Naive thymus-derived CD4-positive, alpha-beta T cell (primary cell): ENCODE measurements at regions not wholly inside any gene's neighbourhood (a gene's known extent, or its start where the extent isn't known, plus 50 kb on each side); places are given as distances from the start of the nearest gene placed in this dataset.

Source experiments
- ATAC-seq: fragments of 150-1000 bp; cut with Tn5 transposase; 2 replicates; pipeline ENCODE4 v1.10.0; 2021; ENCODE audit warnings: mild to moderate bottlenecking, moderate library complexity
- CTCF ChIA-PET: fragments of 350-600 bp; sonication (Branson Sonifier 250); formaldehyde crosslinking; loops from one replicate; lab custom pipeline; 2021; ENCODE audit warnings: antibody characterized with exemption; lab: Charles Lee
- POLR2A ChIA-PET: fragments of 350-600 bp; sonication (Branson Sonifier 250); formaldehyde crosslinking; loops from one replicate; lab custom pipeline; 2021; ENCODE audit warnings: antibody characterized with exemption, inconsistent platforms; lab: Charles Lee
- DNase-seq, 9 donors: peaks; one replicate each; pipeline versions ENCODE4 v3.0.0 to v3.0.0-alpha.2; 2020 to 2022; ENCODE audit warnings: mixed read lengths in 1 of 9
- H3K27ac ChIP-seq: one replicate; pipeline ENCODE4 v1.7.0; 2013; ENCODE audit warnings: mild to moderate bottlenecking, low read depth, low read length, moderate library complexity
- H3K27me3 ChIP-seq, 2 donors: one replicate each; pipeline ENCODE4 v1.7.0; 2013; ENCODE audit warnings: low read length in 2 of 2, mild to moderate bottlenecking in 2 of 2, moderate library complexity in 2 of 2; ENCODE audit not compliant: control insufficient read depth in 2 of 2, insufficient read depth in 2 of 2
- H3K36me3 ChIP-seq, 3 experiments: 1 replicate in 2 of 3; 2 replicates in 1 of 3; pipeline ENCODE4 v1.7.0; 2013; ENCODE audit warnings: low read length in 3 of 3, mild to moderate bottlenecking in 3 of 3, moderate library complexity in 1 of 3; ENCODE audit not compliant: insufficient read depth in 3 of 3, control insufficient read depth in 2 of 3
- H3K4me1 ChIP-seq, 2 donors: one replicate each; pipeline ENCODE4 v1.7.0; 2013; ENCODE audit warnings: low read length in 2 of 2, mild to moderate bottlenecking in 2 of 2, moderate library complexity in 1 of 2; ENCODE audit not compliant: control insufficient read depth in 2 of 2, insufficient read depth in 2 of 2
- H3K4me3 ChIP-seq: 2 replicates; pipeline ENCODE4 v1.7.0; 2013; ENCODE audit warnings: mild to moderate bottlenecking, low read length
- H3K9me3 ChIP-seq, 3 experiments: 1 replicate in 2 of 3; 2 replicates in 1 of 3; pipeline ENCODE4 v1.7.0; 2013; ENCODE audit warnings: low read length in 3 of 3; ENCODE audit not compliant: control insufficient read depth in 2 of 3
- H3K27ac Mint-ChIP-seq, 9 donors: one replicate each; pipeline ENCODE4 v1.8.0; 2020 to 2022; ENCODE audit warnings: mixed read lengths in 9 of 9, mild to moderate bottlenecking in 8 of 9, moderate library complexity in 5 of 9, inconsistent platforms in 2 of 9
- H3K27me3 Mint-ChIP-seq, 5 donors: one replicate each; pipeline ENCODE4 v1.8.0; 2021 to 2022; ENCODE audit warnings: mixed read lengths in 5 of 5, mild to moderate bottlenecking in 1 of 5
- H3K36me3 Mint-ChIP-seq, 5 donors: one replicate each; pipeline ENCODE4 v1.8.0; 2020 to 2022; ENCODE audit warnings: mixed read lengths in 5 of 5, mild to moderate bottlenecking in 3 of 5, inconsistent platforms in 1 of 5
- H3K4me1 Mint-ChIP-seq, 7 donors: one replicate each; pipeline ENCODE4 v1.8.0; 2020 to 2022; ENCODE audit warnings: mixed read lengths in 7 of 7, mild to moderate bottlenecking in 3 of 7, inconsistent platforms in 1 of 7
- H3K4me3 Mint-ChIP-seq, 10 donors: one replicate each; pipeline ENCODE4 v1.8.0; 2020 to 2022; ENCODE audit warnings: mild to moderate bottlenecking in 10 of 10, mixed read lengths in 10 of 10, moderate library complexity in 6 of 10, inconsistent platforms in 2 of 10
- H3K9me3 Mint-ChIP-seq, 11 donors: one replicate each; pipeline ENCODE4 v1.8.0; 2020 to 2022; ENCODE audit warnings: mixed read lengths in 11 of 11, mild to moderate bottlenecking in 4 of 11, inconsistent platforms in 1 of 11, moderate library complexity in 1 of 11
- intact Hi-C, 2 donors: fragments of 100-400 bp; cut with micrococcal nuclease; formaldehyde crosslinking; loops; one replicate each; pipeline ENCODE4 v1.15.1; 2023

GRCh38 chr1:193957556-193958095 is 771.2 kb upstream of the B3GALT2 start:
- CTCF ChIA-PET = no interaction called here

GRCh38 chr1:193952778-193953374 is 766.5 kb upstream of the B3GALT2 start:
- intact Hi-C loops = no loop called here
- no peaks in the 10 kb centered on the region for H3K9me3 ChIP-seq
- H3K9me3 Mint-ChIP-seq = peaks cover 0 to 3% (median 0%) of the 10 kb centered on the region in 11 donors
- H3K4me3 Mint-ChIP-seq = no peak overlapping the region
- no peaks in the 10 kb centered on the region for H3K36me3 Mint-ChIP-seq
- no peaks in the 10 kb centered on the region for H3K4me1 ChIP-seq
- DNase-seq (no peak), ATAC-seq (no peak)
- H3K27me3 Mint-ChIP-seq = no peaks in the 10 kb centered on the region
- ChIA-PET POLR2A (interaction anchor here (0.8 kb wide), 1 partner anchor 24 kb away, joined by 3 read pairs; no protein-coding TSS in a partner anchor), CTCF (no interaction called here)
- H3K27ac ChIP-seq = no peak overlapping the region
- H3K27ac Mint-ChIP-seq = peak overlapping the region in 1 of 9 donors; percentile 14
- H3K36me3 ChIP-seq = no peaks in the 10 kb centered on the region
- H3K27me3 ChIP-seq = no peaks in the 10 kb centered on the region
- H3K4me3 ChIP-seq = no peak overlapping the region
- peaks cover 0 to 4% (median 0%) of the 10 kb centered on the region in 7 donors for H3K4me1 Mint-ChIP-seq

More at GRCh38 chr1:193957556-193958095, 771.2 kb upstream of the B3GALT2 start:
- no peak overlapping the region for H3K4me3 ChIP-seq
- Mint-ChIP-seq H3K4me3 (no peak overlapping the region), H3K4me1 (peaks cover 0 to 4% (median 0%) of the 10 kb centered on the region in 7 donors), H3K27ac (no peak overlapping the region), H3K36me3 (no peaks in the 10 kb centered on the region), H3K27me3 (no peaks in the 10 kb centered on the region), H3K9me3 (peaks cover 0 to 5% (median 0%) of the 10 kb centered on the region in 11 donors)
- no peaks in the 10 kb centered on the region for H3K36me3 ChIP-seq
- H3K27ac ChIP-seq = no peak overlapping the region
- intact Hi-C loops = no loop called here
- H3K27me3 ChIP-seq = no peaks in the 10 kb centered on the region
- no peak for DNase-seq
- POLR2A ChIA-PET = no interaction called here
- no peaks in the 10 kb centered on the region for H3K4me1 ChIP-seq
- no peak for ATAC-seq
- H3K9me3 ChIP-seq = no peaks in the 10 kb centered on the region

GRCh38 chr1:193951984-193952383 is 765.6 kb upstream of the B3GALT2 start:
- Mint-ChIP-seq H3K27me3 (no peaks in the 10 kb centered on the region), H3K4me1 (peaks cover 0 to 4% (median 0%) of the 10 kb centered on the region in 7 donors), H3K9me3 (peaks cover 0 to 4% (median 0%) of the 10 kb centered on the region in 11 donors), H3K36me3 (no peaks in the 10 kb centered on the region), H3K27ac (peak overlapping the region in 1 of 9 donors; percentile 11), H3K4me3 (no peak overlapping the region)
- no peaks in the 10 kb centered on the region for H3K27me3 ChIP-seq
- intact Hi-C loops = no loop called here
- no peak overlapping the region for H3K27ac ChIP-seq
- no peak for ATAC-seq
- no peaks in the 10 kb centered on the region for H3K4me1 ChIP-seq
- CTCF ChIA-PET = no interaction called here
- POLR2A ChIA-PET = interaction anchor here (0.8 kb wide), 1 partner anchor 25 kb away, joined by 3 read pairs; no protein-coding TSS in a partner anchor
- no peaks in the 10 kb centered on the region for H3K36me3 ChIP-seq
- no peaks in the 10 kb centered on the region for H3K9me3 ChIP-seq
- no peak for DNase-seq
- no peak overlapping the region for H3K4me3 ChIP-seq

- Histone ChIP-seq H3K27ac (no peak overlapping the region), H3K36me3 (no peaks in the 10 kb centered on the region), H3K4me3 (no peak overlapping the region), H3K4me1 (no peaks in the 10 kb centered on the region), H3K27me3 (no peaks in the 10 kb centered on the region), H3K9me3 (no peaks in the 10 kb centered on the region)
- H3K9me3 Mint-ChIP-seq = peaks cover 0 to 10% (median 1%) of the 10 kb centered on the region in 11 donors
- H3K4me3 Mint-ChIP-seq = no peak overlapping the region
- peaks cover 0 to 4% (median 0%) of the 10 kb centered on the region in 5 donors for H3K36me3 Mint-ChIP-seq
- intact Hi-C loops = no loop called here
- no peak for ATAC-seq
- DNase-seq = no peak
- ChIA-PET CTCF (no interaction called here), POLR2A (no interaction called here)
- no peaks in the 10 kb centered on the region for H3K27me3 Mint-ChIP-seq
- no peak overlapping the region for H3K27ac Mint-ChIP-seq
- peaks cover 0 to 6% (median 0%) of the 10 kb centered on the region in 7 donors for H3K4me1 Mint-ChIP-seq
These were observed 758.0 kb upstream of the B3GALT2 start for GRCh38 chr1:193944454-193944853.

GRCh38 chr1:193940176-193940575 is 753.8 kb upstream of the B3GALT2 start:
- Mint-ChIP-seq H3K4me3 (no peak overlapping the region), H3K36me3 (peaks cover 0 to 4% (median 0%) of the 10 kb centered on the region in 5 donors), H3K9me3 (peaks cover 0 to 10% (median 0%) of the 10 kb centered on the region in 11 donors), H3K27me3 (no peaks in the 10 kb centered on the region), H3K4me1 (peaks cover 0 to 6% (median 0%) of the 10 kb centered on the region in 7 donors), H3K27ac (no peak overlapping the region)
- no peak for ATAC-seq
- H3K9me3 ChIP-seq = no peaks in the 10 kb centered on the region
- no peak overlapping the region for H3K4me3 ChIP-seq
- POLR2A ChIA-PET = no interaction called here
- H3K27me3 ChIP-seq = no peaks in the 10 kb centered on the region
- CTCF ChIA-PET = no interaction called here
- H3K27ac ChIP-seq = no peak overlapping the region
- no peaks in the 10 kb centered on the region for H3K4me1 ChIP-seq
- intact Hi-C loops = no loop called here
- no peak for DNase-seq
- H3K36me3 ChIP-seq = no peaks in the 10 kb centered on the region

GRCh38 chr1:193939585-193939984 is 753.2 kb upstream of the B3GALT2 start:
- Mint-ChIP-seq H3K4me3 (no peak overlapping the region), H3K27me3 (no peaks in the 10 kb centered on the region), H3K27ac (no peak overlapping the region), H3K9me3 (peaks cover 0 to 10% (median 0%) of the 10 kb centered on the region in 11 donors), H3K4me1 (peaks cover 0 to 6% (median 0%) of the 10 kb centered on the region in 7 donors), H3K36me3 (peaks cover 0 to 4% (median 0%) of the 10 kb centered on the region in 5 donors)
- H3K36me3 ChIP-seq = no peaks in the 10 kb centered on the region
- H3K4me3 ChIP-seq = no peak overlapping the region
- DNase-seq (no peak), ATAC-seq (no peak)
- intact Hi-C loops = no loop called here
- H3K27ac ChIP-seq = no peak overlapping the region
- ChIA-PET POLR2A (interaction anchor here (0.6 kb wide), 1 partner anchor 489 kb away, joined by 3 read pairs; no protein-coding TSS in a partner anchor), CTCF (no interaction called here)
- H3K4me1 ChIP-seq = no peaks in the 10 kb centered on the region
- no peaks in the 10 kb centered on the region for H3K27me3 ChIP-seq
- no peaks in the 10 kb centered on the region for H3K9me3 ChIP-seq
